ENCODE measurements at regions not wholly inside any gene's neighbourhood (a gene's known extent, or its start where the extent isn't known, plus 50 kb on each side); places are given as distances from the start of the nearest gene placed in this dataset.

DNA sequence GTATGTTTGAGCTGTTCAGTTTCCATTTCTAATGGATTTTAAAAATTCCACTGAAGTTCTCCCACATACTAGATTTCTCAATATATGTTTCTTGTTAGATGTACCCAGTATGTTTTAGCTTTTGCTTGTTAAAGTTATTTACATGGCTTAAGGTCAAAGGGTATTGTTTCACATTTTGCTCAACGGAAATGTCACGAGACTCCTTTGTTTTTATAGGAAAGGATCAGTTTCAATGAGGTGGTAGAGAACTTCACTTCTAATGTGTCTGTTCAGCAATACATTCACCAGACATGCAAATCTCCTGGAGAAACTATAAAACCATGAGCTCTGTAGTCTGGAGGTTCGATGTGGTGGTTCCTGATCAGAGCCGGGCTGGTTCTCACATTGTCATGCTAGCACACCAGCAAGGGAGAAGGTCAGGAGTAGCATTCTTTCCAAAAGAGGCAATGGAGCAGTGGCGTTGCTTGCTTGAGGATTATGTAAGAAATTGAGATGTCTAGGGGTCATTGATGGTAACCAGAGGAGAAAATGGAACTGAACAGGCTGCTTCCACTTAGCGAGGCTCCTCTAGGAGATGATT lies 114.0 kb downstream of the RAB18 start:
- peaks cover 22% of the 10 kb centered on the region for H3K4me1 Mint-ChIP-seq
- no peak for TF ChIP-seq CTCF (IDR thresholded peaks at IDR 0.05)

GRCh38 chr10:27618906-27619305 lies 114.8 kb downstream of the RAB18 start:
- peaks cover 21% of the 10 kb centered on the region for H3K4me1 Mint-ChIP-seq
- DNase-seq, result no peak
- peaks cover 8% of the 10 kb centered on the region for H3K9me3 Mint-ChIP-seq
- TF ChIP-seq CTCF (IDR thresholded peaks at IDR 0.05), result no peak
- no peaks in the 10 kb centered on the region for H3K36me3 Mint-ChIP-seq (ENCODE audit: low read depth)
- H3K27ac Mint-ChIP-seq, result no peak overlapping the region
- H3K27me3 Mint-ChIP-seq (ENCODE audit: low read depth, poor library complexity), result peaks cover 13% of the 10 kb centered on the region
- no peak overlapping the region for H3K4me3 Mint-ChIP-seq

More for the DNA sequence above, 114.0 kb downstream of the RAB18 start:
- H3K4me3 Mint-ChIP-seq, result no peak overlapping the region
- no peaks in the 10 kb centered on the region for H3K36me3 Mint-ChIP-seq (ENCODE audit: low read depth)
- no peak for DNase-seq
- peaks cover 9% of the 10 kb centered on the region for H3K9me3 Mint-ChIP-seq
- peaks cover 8% of the 10 kb centered on the region for H3K27me3 Mint-ChIP-seq (ENCODE audit: low read depth, poor library complexity)
- no peak overlapping the region for H3K27ac Mint-ChIP-seq

DNA sequence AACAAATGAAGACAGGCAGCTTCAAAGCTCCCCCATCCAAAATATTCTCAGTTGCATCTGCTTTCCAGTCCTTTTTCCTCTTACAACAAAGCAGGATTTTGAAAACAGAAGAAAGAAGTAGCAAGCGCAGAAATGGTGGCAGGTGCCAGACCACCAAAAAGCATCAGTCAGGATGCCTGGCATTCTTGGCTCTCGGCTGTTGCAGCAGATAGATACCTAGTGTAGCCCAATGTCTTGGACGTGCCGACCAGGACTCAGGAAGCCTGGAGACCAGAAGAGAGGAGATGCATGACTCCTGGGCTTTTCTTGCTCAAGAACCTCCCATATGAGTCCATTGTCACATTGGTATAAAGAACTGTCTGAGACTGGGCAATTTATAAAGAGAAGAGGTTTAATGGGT lies 115.2 kb downstream of the RAB18 start:
- Mint-ChIP-seq H3K4me1 (peaks cover 20% of the 10 kb centered on the region), H3K27me3 (ENCODE audit: low read depth, poor library complexity) (peaks cover 13% of the 10 kb centered on the region), H3K36me3 (ENCODE audit: low read depth) (no peaks in the 10 kb centered on the region), H3K9me3 (peaks cover 8% of the 10 kb centered on the region), H3K27ac (no peak overlapping the region), H3K4me3 (no peak overlapping the region)
- DNase-seq, result no peak
- TF ChIP-seq CTCF (IDR thresholded peaks at IDR 0.05), result no peak

DNA sequence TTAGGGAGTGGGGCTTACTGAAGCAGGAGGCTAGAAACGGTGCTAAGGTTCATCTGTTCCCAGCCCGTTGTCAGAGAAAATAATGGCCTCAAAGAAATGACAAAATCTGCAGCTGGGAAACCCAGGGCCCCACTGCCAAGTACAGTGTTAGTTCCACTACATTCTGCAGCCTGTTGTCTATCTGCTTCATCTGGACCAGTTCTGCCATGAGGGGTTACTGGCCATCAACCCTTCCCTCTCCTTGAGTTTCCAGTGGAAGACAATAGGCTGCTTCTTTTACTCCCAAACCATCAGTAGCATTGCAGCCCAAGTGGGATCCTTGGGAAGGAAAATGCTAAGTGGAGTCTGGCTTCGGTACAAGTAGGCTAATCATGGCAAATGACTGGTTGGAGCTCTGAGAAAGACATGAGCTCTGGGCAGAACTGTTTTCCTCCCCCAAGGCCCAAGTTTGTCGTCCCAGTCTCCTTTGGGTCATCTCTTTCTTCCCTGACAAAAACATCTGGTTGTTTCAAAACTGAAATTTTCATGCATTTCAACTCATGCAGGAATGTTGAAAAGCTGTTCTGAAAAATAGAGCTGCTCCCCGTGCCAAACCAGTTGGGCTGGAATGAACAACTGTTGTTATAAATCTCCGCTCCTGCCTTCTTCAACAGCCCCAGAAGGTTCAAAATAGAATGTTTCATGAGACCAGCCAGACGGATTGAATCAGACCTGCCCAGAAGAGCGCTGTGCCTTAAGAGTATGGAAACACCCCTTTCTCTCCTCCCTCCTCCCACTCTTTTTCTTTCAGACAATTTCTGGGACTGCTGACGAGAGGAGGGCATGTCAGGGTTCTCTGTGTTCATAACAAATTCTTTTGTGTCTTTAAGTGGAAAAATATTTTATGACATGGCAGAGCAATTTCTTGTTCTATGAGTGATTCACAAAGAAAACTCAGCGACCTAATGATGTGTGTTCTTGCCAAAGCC lies 116.6 kb downstream of the RAB18 start:
- Mint-ChIP-seq H3K36me3 (ENCODE audit: low read depth) (no peaks in the 10 kb centered on the region), H3K4me1 (peaks cover 23% of the 10 kb centered on the region), H3K9me3 (peaks cover 8% of the 10 kb centered on the region), H3K27me3 (ENCODE audit: low read depth, poor library complexity) (peaks cover 12% of the 10 kb centered on the region), H3K27ac (no peak overlapping the region), H3K4me3 (no peak overlapping the region)
- TF ChIP-seq CTCF (IDR thresholded peaks at IDR 0.05), result no peak
- DNase-seq, result no peak

- no peak overlapping the region for H3K4me3 Mint-ChIP-seq
- H3K27me3 Mint-ChIP-seq (ENCODE audit: low read depth, poor library complexity), result peaks cover 12% of the 10 kb centered on the region
- no peak overlapping the region for H3K27ac Mint-ChIP-seq
- peaks cover 8% of the 10 kb centered on the region for H3K9me3 Mint-ChIP-seq
- H3K36me3 Mint-ChIP-seq (ENCODE audit: low read depth), result no peaks in the 10 kb centered on the region
- H3K4me1 Mint-ChIP-seq, result peaks cover 27% of the 10 kb centered on the region
- TF ChIP-seq CTCF (IDR thresholded peaks at IDR 0.05), result no peak
- DNase-seq, result no peak
These were observed 117.4 kb downstream of the RAB18 start for GRCh38 chr10:27621461-27621860.
